DLD1 (cell line): ENCODE measurements at regions not wholly inside any gene's neighbourhood (a gene's known extent, or its start where the extent isn't known, plus 50 kb on each side); places are given as distances from the start of the nearest gene placed in this dataset.

Experiments used
- in situ Hi-C: cut with HindIII; loops from 2 replicates; pipeline ENCODE4 v1.10.0; 2017; ENCODE audit warnings: low sequenced_read_pairs

DNA sequence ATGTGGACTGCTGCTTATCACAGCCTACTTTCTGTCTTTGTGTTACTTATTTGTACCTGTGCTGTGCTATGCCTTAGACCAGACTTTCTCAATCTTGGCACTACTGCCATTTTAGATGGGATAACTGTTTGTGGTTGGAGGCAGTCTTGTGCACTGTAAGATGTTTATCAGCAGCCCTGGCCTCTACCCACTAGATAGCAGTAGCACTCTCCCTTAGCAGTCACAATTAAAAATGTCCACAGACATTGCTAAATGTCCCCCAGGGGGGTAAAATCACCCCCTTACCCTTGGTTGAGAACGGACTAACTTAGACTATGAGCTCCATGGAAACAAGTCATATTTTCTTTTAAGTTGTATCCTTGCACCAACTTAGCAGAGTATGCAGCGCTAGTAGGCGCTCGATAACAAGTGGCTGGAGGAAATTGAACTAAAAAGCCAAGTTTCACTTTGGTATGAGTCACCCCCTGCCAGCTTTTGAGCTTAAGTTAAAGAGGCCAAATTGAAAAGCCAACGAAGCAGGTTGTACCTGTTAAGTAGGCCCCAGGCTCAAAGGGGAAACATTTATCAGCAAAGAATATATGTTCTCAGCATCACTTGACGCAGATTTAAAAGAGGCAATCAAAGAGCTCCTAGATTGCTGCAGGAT lies 304.8 kb upstream of the SORL1-AS1 start:
- in situ Hi-C loops: no loop called here

DNA sequence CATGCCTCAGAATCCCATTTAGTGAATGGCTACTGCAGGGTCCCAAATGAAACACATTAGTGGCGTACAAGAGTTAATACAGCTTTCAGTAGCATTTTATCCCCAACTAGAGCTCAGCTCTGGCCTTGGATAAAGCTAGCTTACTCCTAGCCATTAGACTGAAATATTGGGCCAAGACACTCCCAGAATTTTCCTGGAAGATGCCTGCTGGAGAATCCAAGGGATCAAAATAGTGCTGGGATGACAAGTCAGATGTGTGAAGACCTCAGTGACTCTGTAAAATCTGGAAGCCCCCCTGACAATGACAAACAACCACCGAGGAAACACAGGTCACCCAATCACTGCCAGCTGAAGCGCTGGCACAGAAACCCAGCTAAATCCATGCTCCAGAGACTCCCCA lies 303.1 kb upstream of the SORL1-AS1 start:
- in situ Hi-C loops: no loop called here

- in situ Hi-C loops: no loop called here
These were observed 302.4 kb upstream of the SORL1-AS1 start for GRCh38 chr11:121755191-121755590.

DNA sequence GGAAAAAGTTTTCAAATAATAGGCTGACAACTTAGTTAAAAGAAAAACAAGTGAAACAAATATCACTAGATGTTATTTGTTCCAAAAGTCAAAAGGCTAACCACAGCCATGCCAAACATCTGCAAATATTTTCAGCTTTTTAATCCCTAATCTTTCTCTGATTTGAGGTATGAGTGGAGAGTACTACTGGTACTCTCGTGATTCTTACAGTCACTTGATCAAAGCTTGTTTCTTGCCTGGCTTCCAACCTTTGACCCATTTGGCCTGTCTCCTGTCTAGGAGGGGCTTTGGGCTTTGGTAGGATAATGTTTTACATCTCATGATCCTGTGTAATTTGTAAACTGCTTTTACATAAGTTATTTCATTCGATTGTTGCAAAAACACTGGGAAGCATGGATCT lies 301.8 kb upstream of the SORL1-AS1 start:
- in situ Hi-C loops: no loop called here

DNA sequence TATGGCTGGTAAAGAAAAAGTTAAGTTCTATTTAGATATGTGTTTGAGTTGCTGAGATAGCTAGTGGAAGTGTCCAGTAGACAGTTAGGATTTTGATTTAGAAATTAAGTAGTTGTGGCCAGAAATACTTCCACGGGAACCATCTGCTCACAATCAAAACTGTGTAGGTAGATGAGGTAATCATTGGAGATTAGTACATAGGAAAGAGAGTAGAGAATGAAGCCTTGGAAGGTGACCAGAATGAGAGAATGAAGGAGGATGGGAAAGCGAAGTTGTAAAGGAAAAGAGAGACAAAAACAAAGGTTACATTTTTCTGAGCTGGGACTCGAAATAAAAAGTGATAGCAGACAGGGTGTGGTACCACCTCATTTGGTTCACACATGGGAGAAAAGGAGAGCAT lies 296.9 kb upstream of the SORL1-AS1 start:
- in situ Hi-C loops: no loop called here

DNA sequence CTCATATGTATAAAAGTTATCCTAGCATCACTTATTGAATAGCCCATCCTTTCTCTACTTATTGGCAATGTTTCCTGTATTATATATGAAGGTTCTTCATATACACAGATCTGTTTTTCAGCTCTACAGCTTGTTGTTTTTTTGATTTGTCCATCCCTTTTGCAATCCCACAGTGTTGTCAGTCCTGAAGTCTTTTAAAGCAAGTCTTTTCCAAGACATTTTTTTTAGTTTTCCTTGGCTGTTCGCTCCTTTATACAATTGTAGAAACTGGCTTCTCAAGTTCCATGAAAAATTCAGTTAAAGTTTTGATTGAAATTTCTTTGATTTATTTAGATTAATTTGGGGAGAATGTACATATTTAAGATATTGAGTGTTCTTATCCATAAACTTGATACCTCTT lies 295.3 kb upstream of the SORL1-AS1 start:
- in situ Hi-C loops: no loop called here

- in situ Hi-C loops: no loop called here
These were observed 290.5 kb upstream of the SORL1-AS1 start for GRCh38 chr11:121743285-121743684.

GRCh38 chr11:121741761-121742361 lies 289.1 kb upstream of the SORL1-AS1 start:
- in situ Hi-C loops: no loop called here

DNA sequence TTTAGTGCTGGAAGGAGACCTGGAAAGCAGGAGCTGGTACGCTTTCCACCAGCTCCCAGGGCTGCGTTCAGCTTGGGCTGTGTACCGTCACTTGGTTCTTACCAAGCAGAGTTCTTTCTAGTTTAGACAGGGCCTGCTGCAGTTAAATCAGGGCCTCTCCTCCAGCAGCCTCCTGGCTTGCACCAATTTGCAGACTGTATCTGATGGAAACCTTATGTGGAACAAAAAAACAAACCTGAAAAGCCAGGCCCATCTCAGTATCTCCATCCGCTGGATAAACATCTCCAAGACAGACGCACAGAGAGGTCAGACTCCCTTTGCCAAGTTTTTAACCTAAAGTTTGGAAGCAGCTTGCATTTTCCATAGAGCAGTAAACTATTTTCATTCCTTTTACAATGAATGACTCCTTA lies 288.6 kb upstream of the SORL1-AS1 start:
- in situ Hi-C loops: no loop called here

DNA sequence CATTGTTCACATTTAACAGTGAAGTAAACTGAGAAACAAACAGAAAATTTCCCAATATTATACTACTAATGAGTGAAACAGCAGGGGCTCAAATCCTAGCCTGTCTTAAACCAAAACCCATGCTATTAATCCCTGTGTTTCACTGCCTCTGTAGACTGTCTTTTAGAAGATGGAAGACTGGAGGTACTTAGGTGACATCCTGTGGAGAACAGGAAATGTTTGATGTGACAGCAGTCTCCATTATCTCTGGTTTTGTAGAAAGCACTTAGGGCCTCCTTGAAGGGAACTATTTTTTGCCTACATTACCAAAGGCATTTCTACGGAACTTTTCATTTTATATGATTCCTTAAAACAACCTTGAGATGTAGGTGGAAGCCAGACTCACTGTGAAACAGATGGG lies 288.1 kb upstream of the SORL1-AS1 start:
- in situ Hi-C loops: no loop called here

DNA sequence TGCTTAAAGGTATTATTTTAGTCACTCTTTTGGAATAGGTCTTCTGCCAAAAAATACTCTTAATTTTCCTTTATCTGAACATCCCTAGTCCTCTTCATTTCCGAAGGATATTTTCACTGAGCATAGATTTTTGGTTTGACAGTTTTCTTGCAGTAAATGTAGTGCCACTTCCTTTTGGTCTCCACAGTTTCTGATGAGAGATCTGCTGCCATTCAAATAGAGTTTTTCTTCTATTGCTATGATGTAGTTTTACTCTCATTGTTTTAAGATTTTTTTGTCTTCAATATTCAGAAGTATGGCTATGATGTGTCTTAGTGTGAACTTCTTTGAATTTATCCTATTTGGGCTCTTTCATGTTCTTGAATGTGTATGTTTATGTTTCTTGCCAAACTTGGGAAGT lies 281.1 kb upstream of the SORL1-AS1 start:
- in situ Hi-C loops: no loop called here

DNA sequence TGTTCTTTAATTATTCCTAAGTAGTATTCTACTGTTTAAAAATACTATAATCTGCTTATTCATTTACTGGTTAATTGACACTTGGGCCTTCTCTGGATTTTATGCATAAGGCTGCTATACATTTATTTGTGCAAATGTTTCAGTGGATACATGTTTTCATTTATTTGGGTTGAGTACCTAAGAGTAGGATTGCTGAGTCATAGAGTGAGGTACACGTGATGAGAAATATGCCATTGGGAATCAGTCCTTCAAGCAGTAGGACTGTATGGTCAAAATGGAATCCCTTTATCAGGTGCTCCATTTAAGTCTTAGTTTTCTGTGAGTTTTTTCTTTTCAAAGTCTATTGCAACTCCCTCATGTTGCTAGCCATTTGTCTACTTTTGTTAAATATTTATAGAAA lies 275.2 kb upstream of the SORL1-AS1 start:
- in situ Hi-C loops: no loop called here

- in situ Hi-C loops: no loop called here
These were observed 270.5 kb upstream of the SORL1-AS1 start for GRCh38 chr11:121723246-121723741.

- in situ Hi-C loops: no loop called here
These were observed 269.9 kb upstream of the SORL1-AS1 start for GRCh38 chr11:121722431-121723245.

GRCh38 chr11:121721961-121722360 lies 269.2 kb upstream of the SORL1-AS1 start:
- in situ Hi-C loops: no loop called here

DNA sequence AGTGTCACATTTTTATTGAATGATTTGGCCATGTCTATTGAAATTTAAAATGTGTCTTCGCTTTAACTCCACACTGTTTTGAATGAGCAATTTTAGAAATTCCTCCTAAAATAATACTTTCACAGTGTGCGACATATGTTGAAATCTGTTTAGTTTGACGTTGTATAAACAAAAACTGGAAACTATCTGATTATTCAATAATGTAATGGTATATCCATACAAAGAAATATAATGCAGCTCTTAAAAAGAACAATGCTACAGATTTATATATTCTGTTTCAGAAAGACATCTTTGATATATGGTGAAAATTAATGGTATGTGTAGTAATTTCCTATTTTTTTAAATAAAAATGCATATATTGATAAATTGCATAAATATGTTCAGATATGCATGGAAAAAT lies 268.7 kb upstream of the SORL1-AS1 start:
- in situ Hi-C loops: no loop called here

DNA sequence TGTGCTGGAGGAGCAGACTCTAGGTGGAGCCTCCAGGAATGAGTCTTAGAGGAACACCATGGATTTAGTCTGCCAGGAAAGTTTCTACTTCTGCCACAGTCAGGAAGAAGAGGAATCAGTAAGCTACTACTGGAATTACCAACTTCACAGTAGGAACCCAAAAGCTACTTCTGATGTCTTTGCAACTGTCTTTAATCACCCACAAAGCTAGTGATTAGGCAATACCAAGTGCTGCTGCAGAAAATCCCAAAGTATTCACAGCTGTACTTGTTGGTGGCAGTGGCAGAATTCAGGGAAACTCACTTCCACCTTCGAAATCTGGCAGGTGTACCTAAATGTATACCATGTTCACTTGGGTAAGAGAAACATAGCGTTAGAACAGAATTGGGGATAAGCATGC lies 264.5 kb upstream of the SORL1-AS1 start:
- in situ Hi-C loops: no loop called here

DNA sequence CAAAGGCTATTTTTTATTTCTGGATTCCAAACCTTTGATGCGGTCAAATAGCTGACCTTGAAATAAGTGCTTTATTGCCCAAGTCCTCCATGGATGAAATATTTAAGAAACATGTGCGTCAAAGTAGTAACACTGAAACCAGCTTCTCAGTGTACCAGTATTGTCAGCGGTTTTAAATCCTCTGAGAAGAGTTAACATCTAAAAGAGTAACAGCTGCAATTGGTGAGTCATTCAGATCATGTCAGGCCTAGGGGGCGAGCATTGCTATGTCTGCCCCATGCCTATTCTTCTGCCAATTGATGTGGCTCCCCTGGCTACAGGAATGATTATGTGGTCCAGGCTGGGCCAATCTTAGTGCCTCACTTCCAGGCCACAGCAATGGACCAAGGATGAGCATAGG lies 263.3 kb upstream of the SORL1-AS1 start:
- in situ Hi-C loops: no loop called here

DNA sequence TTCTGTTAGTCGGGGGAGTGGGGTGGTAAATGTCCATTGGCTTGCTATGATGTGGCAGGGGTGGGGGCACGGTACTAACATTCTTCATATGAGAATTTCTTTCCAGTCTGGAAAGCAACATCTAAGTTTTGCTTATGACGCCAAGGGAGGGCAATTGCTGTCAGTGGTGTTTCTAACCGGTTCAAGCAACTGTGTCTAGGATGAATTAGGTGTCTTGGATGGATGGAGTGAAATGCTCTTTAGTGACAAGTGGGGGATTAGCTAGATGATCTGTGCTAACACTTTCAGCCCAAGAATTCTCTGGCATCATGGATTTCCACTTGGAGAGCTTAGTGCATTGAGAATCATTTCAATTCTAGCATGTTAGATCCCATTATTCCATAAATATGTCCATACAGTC lies 262.6 kb upstream of the SORL1-AS1 start:
- in situ Hi-C loops: no loop called here

DNA sequence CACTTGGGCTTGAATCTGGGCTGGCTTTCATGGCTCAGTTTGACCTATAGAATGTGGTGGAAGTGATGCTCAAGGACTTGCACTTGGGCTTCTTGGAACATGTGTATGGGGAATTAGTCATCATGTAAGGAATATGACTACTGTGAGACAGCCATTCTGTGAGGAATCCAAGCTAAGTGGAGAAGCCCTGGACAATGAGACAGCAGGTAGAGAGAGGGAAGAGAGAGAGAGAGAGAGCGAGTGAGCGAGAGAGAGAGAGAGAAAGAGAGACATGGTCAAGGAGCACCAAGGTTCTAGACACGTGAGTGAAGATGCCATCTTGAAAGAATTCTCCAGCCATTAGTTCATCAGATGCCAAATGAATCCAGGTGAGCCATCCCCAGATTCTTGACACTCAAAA lies 261.6 kb upstream of the SORL1-AS1 start:
- in situ Hi-C loops: no loop called here

DNA sequence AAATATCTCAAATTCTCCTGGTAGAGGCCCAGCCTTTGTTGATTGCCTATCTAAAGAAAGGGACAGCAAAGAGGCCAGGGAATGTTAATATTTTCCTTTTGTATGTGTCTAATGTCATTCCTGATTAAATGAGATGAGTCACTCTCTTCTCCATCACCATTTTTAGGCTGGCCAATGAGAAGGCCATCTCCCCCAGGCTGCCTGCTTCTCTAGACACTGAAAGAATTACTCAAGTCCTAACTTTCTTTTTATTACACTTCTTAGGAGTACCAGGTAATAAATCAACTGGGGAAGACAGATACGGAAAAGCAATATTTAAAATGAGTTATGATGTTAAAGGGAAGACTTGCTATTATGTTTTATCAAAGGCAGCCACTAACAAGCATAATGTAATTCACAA lies 259.2 kb upstream of the SORL1-AS1 start:
- in situ Hi-C loops: no loop called here

DNA sequence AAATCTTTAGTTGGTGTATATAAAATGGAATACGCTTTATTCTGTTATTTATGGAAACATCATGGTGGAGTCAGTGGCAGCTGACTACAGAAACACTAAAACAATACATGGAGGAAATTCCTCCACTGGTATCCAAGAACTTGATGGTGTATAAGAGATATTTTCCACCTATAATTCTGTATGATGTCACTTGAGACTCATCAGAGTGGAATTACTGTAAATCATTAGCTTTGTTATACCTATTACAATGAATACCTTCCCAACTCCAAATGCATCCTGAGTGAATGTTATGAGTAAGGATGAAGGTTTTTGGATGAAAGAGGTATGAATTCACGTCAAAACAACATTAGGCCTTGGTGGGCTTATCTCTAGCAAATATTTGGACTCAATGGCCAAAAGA lies 258.5 kb upstream of the SORL1-AS1 start:
- in situ Hi-C loops: no loop called here
